ENCODE measurements at regions not wholly inside any gene's neighbourhood (a gene's known extent, or its start where the extent isn't known, plus 50 kb on each side); places are given as distances from the start of the nearest gene placed in this dataset.

DNA sequence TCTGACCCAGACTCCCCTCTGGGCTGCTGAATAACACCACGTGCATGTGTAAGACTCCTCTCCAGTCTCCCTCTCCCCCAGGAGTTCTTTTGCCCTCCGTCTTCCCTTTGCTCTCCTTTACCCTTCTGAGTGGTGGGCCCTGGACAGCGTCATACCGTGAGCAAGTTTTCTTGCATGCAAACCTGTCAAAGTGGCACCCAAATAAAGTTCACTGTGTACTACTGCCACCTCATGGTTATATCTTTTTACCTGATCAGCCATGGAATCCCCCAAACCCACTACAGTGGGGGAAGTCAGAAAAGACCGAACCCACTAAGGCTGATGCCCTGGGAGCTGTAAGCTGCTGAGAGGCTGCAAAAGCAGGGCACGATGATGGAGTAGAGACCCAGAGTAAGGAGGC, 131.1 kb upstream of the VRK1 start (continued):
- TF ChIP-seq ZNF274 (IDR thresholded peaks at IDR 0.05; ENCODE audit: low read depth, low read length) (no peak), YY1 (IDR thresholded peaks at IDR 0.05; ENCODE audit: extremely low read depth, insufficient replicate concordance, low read depth, low read length) (no peak)

DNA sequence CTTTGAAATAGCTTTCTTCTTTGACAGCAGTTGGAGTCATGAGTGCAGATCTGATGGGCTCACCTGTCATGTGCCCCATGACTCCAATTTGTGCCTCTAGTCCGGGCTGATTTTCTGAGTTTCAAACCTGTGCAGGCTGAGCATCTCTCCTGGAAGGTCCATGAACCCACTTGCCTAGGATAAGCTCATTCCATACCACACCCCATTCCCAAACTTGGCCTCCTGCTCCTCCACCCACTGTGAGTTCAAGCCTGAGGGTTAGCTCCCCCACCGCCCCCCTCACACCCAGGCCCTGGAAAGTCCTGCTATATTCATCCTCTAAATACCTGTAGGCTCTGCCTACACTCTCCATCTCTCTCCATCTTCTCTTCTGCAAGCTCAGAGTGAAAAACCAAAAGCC, 126.8 kb upstream of the VRK1 start:
- Histone ChIP-seq H3K36me3 (ENCODE audit: control insufficient read depth in 1 of 2, insufficient read depth in 2 of 2, low read length in 2 of 2) (no peaks in the 10 kb centered on the region), H3K27me3 (ENCODE audit: insufficient read depth, low read length) (peaks cover 28% of the 10 kb centered on the region), H2AFZ (ENCODE audit: low read depth, low read length, poor library complexity, severe bottlenecking) (no peak overlapping the region), H3K9ac (ENCODE audit: low read length) (no peak overlapping the region), H3K4me3 (replicated peaks in 1 of 2; ENCODE audit: low read depth in 1 of 2, low read length in 2 of 2) (no peak overlapping the region), H3K27ac (ENCODE audit: low read depth, low read length) (no peak overlapping the region), H3K4me1 (ENCODE audit: control insufficient read depth in 1 of 2, insufficient read depth in 2 of 2, low read length in 2 of 2) (no peaks in the 10 kb centered on the region), H4K20me1 (ENCODE audit: insufficient read depth) (no peaks in the 10 kb centered on the region), H3K79me2 (ENCODE audit: insufficient read depth, low read length) (no peaks in the 10 kb centered on the region), H3K9me2 (ENCODE audit: insufficient read depth) (no peaks in the 10 kb centered on the region), H3K4me2 (ENCODE audit: low read length) (no peak overlapping the region), H3K9me3 (ENCODE audit: control insufficient read depth in 1 of 2, insufficient read depth in 1 of 2, low read depth in 1 of 2, low read length in 2 of 2) (no peaks in the 10 kb centered on the region)
- BruUV-seq (replicated peaks) = no TSS peak
- ATAC-seq (no peak), DNase-seq (ENCODE audit: low read depth, low spot score) (no peak)
- intact Hi-C loops (cut with micrococcal nuclease) = no loop called here
- CTCF ChIA-PET = no interaction called here
- RAD21 ChIA-PET (ENCODE audit: low non-redundant PET in 1 of 2, low total read pairs in 2 of 2, uncharacterized antibody in 2 of 2, unreplicated experiment in 2 of 2) = no interaction called here
- TF ChIP-seq JUND (IDR thresholded peaks at IDR 0.05) = no peak
- TF ChIP-seq TCF7L2 (IDR thresholded peaks at IDR 0.05; ENCODE audit: borderline replicate concordance, extremely low read depth, insufficient read depth, insufficient read length) = no peak
- no peak for TF ChIP-seq ZFX (IDR thresholded peaks at IDR 0.05)
- TF ChIP-seq ZNF274 (IDR thresholded peaks at IDR 0.05; ENCODE audit: low read depth, low read length) = no peak
- no peak for TF ChIP-seq YY1 (IDR thresholded peaks at IDR 0.05; ENCODE audit: extremely low read depth, insufficient replicate concordance, low read depth, low read length)
- TF ChIP-seq, protein P1, sequence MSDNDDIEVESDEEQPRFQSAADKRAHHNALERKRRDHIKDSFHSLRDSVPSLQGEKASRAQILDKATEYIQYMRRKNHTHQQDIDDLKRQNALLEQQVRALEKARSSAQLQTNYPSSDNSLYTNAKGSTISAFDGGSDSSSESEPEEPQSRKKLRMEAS (IDR thresholded peaks at IDR 0.05) = no peak
- TF ChIP-seq, protein P2, sequence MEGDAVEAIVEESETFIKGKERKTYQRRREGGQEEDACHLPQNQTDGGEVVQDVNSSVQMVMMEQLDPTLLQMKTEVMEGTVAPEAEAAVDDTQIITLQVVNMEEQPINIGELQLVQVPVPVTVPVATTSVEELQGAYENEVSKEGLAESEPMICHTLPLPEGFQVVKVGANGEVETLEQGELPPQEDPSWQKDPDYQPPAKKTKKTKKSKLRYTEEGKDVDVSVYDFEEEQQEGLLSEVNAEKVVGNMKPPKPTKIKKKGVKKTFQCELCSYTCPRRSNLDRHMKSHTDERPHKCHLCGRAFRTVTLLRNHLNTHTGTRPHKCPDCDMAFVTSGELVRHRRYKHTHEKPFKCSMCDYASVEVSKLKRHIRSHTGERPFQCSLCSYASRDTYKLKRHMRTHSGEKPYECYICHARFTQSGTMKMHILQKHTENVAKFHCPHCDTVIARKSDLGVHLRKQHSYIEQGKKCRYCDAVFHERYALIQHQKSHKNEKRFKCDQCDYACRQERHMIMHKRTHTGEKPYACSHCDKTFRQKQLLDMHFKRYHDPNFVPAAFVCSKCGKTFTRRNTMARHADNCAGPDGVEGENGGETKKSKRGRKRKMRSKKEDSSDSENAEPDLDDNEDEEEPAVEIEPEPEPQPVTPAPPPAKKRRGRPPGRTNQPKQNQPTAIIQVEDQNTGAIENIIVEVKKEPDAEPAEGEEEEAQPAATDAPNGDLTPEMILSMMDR (IDR thresholded peaks at IDR 0.05 in 2 of 3, conservative IDR thresholded peaks at IDR 0.05 in 1 of 3; ENCODE audit: borderline replicate concordance in 1 of 3, insufficient read depth in 1 of 3, low read depth in 2 of 3, low read length in 2 of 3) = no peak
- no peak for TF ChIP-seq RAD21 (IDR thresholded peaks at IDR 0.05; ENCODE audit: low read depth)
- TF ChIP-seq SP1 (IDR thresholded peaks at IDR 0.05; ENCODE audit: low read depth) = no peak
- TF ChIP-seq, protein P3, sequence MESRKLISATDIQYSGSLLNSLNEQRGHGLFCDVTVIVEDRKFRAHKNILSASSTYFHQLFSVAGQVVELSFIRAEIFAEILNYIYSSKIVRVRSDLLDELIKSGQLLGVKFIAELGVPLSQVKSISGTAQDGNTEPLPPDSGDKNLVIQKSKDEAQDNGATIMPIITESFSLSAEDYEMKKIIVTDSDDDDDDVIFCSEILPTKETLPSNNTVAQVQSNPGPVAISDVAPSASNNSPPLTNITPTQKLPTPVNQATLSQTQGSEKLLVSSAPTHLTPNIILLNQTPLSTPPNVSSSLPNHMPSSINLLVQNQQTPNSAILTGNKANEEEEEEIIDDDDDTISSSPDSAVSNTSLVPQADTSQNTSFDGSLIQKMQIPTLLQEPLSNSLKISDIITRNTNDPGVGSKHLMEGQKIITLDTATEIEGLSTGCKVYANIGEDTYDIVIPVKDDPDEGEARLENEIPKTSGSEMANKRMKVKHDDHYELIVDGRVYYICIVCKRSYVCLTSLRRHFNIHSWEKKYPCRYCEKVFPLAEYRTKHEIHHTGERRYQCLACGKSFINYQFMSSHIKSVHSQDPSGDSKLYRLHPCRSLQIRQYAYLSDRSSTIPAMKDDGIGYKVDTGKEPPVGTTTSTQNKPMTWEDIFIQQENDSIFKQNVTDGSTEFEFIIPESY (IDR thresholded peaks at IDR 0.05; ENCODE audit: extremely low read depth, insufficient replicate concordance, low read length) = no peak
- TF ChIP-seq EZH2phosphoT487 (IDR thresholded peaks at IDR 0.05; ENCODE audit: borderline replicate concordance) = no peak
- TF ChIP-seq, protein P4, sequence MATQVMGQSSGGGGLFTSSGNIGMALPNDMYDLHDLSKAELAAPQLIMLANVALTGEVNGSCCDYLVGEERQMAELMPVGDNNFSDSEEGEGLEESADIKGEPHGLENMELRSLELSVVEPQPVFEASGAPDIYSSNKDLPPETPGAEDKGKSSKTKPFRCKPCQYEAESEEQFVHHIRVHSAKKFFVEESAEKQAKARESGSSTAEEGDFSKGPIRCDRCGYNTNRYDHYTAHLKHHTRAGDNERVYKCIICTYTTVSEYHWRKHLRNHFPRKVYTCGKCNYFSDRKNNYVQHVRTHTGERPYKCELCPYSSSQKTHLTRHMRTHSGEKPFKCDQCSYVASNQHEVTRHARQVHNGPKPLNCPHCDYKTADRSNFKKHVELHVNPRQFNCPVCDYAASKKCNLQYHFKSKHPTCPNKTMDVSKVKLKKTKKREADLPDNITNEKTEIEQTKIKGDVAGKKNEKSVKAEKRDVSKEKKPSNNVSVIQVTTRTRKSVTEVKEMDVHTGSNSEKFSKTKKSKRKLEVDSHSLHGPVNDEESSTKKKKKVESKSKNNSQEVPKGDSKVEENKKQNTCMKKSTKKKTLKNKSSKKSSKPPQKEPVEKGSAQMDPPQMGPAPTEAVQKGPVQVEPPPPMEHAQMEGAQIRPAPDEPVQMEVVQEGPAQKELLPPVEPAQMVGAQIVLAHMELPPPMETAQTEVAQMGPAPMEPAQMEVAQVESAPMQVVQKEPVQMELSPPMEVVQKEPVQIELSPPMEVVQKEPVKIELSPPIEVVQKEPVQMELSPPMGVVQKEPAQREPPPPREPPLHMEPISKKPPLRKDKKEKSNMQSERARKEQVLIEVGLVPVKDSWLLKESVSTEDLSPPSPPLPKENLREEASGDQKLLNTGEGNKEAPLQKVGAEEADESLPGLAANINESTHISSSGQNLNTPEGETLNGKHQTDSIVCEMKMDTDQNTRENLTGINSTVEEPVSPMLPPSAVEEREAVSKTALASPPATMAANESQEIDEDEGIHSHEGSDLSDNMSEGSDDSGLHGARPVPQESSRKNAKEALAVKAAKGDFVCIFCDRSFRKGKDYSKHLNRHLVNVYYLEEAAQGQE (IDR thresholded peaks at IDR 0.05; ENCODE audit: low read depth) = no peak
- no peak for TF ChIP-seq FOSL1 (IDR thresholded peaks at IDR 0.05; ENCODE audit: low read depth)
- no peak for TF ChIP-seq POLR2AphosphoS5 (IDR thresholded peaks at IDR 0.05; ENCODE audit: low read depth, low read length)
- no peak for TF ChIP-seq ELF1 (IDR thresholded peaks at IDR 0.05; ENCODE audit: borderline replicate concordance, low read depth)
- TF ChIP-seq CEBPB (IDR thresholded peaks at IDR 0.05; ENCODE audit: low read depth) = no peak
- no peak for TF ChIP-seq POLR2A (IDR thresholded peaks at IDR 0.05; ENCODE audit: borderline replicate concordance, extremely low read depth, insufficient read depth, insufficient read length)
- POLR2A ChIA-PET = no interaction called here
